Keratinocyte (primary cell): ENCODE measurements at regions not wholly inside any gene's neighbourhood (a gene's known extent, or its start where the extent isn't known, plus 50 kb on each side); places are given as distances from the start of the nearest gene placed in this dataset.

Experiments
- CTCF ChIP-seq, 3 experiments: IDR thresholded peaks in 1 of 3; conservative IDR thresholded peaks in 1 of 3; optimal IDR thresholded peaks in 1 of 3; 2 replicates in 2 of 3; 3 replicates in 1 of 3; pipeline versions ENCODE3 to v1.5.1; 2011; ENCODE audit warnings: low read length in 3 of 3, mild to moderate bottlenecking in 3 of 3, moderate library complexity in 2 of 3, control low read depth in 1 of 3, inconsistent platforms in 1 of 3; ENCODE audit not compliant: insufficient read depth in 2 of 3; ENCODE audit errors: extremely low read depth in 1 of 3
- EZH2 ChIP-seq: IDR thresholded peaks from one replicate; pipeline ENCODE4 v1.6.1; 2012; ENCODE audit warnings: inconsistent platforms, mild to moderate bottlenecking, low read length, moderate library complexity

GRCh38 chr7:124366118-124366517, 333.3 kb upstream of the TMEM229A start:
- TF ChIP-seq CTCF (optimal IDR thresholded peaks at IDR 0.05 in 1 of 3, IDR thresholded peaks at IDR 0.05 in 1 of 3, conservative IDR thresholded peaks at IDR 0.05 in 1 of 3; ENCODE audit: extremely low read depth in 1 of 3, insufficient read depth in 2 of 3, low read length in 3 of 3) (no peak), EZH2 (no peak)
